ENCODE measurements at regions not wholly inside any gene's neighbourhood (a gene's known extent, or its start where the extent isn't known, plus 50 kb on each side); places are given as distances from the start of the nearest gene placed in this dataset.

- no peaks in the 10 kb centered on the region for H3K4me1 ChIP-seq
- DNase-seq: no peak
- no peaks in the 10 kb centered on the region for H3K27me3 ChIP-seq
- no peaks in the 10 kb centered on the region for H3K36me3 ChIP-seq
- no peak overlapping the region for H3K4me3 ChIP-seq (replicated peaks in 1 of 3)
- no peaks in the 10 kb centered on the region for H3K9me3 ChIP-seq
- intact Hi-C loops (cut with DNase I): no loop called here
- 94 to 97% methylated on average over 8 to 10 of the region's 11 CpGs for WGBS, 2 donors
- no peak for TF ChIP-seq CTCF (IDR thresholded peaks at IDR 0.05)
- H3K27ac ChIP-seq: no peak overlapping the region
These were observed 680.5 kb downstream of the DSC3 start for GRCh38 chr18:30361864-30362540.

- DNase-seq: no peak
- Histone ChIP-seq H3K4me1 (no peaks in the 10 kb centered on the region), H3K27ac (no peak overlapping the region), H3K4me3 (replicated peaks in 1 of 3) (no peak overlapping the region), H3K27me3 (no peaks in the 10 kb centered on the region), H3K36me3 (no peaks in the 10 kb centered on the region), H3K9me3 (no peaks in the 10 kb centered on the region)
- WGBS, 2 donors: 74 to 83% methylated on average over 3 of the region's 3 CpGs
- TF ChIP-seq POLR2A (IDR thresholded peaks at IDR 0.05) (no peak), CTCF (IDR thresholded peaks at IDR 0.05) (no peak)
- intact Hi-C loops (cut with DNase I): no loop called here
These were observed 683.0 kb downstream of the DSC3 start for GRCh38 chr18:30359521-30359920.

DNA sequence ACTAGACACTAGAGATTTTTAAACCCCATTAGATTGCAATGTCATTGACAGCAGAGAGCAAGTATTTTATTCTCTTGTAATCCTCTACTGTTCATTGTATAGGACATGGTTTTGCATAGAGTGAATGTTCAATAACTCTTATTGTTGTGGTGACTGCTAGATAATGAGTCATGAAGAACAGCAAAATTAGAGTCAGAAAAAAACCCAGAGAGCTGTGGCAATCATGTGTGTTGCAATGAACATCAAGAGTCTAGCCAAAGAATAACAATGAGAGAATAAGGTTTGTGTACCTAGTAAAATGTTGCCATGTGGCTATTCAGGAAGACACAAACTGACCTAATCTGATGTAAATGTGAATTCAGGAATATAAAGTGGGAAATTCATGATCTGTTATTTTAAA is 684.0 kb downstream of the DSC3 start:
- intact Hi-C loops (cut with DNase I): no loop called here
- no peak overlapping the region for H3K4me3 ChIP-seq (replicated peaks in 1 of 3)
- no peaks in the 10 kb centered on the region for H3K27me3 ChIP-seq
- no peak for DNase-seq
- no peaks in the 10 kb centered on the region for H3K4me1 ChIP-seq
- H3K9me3 ChIP-seq: no peaks in the 10 kb centered on the region
- H3K27ac ChIP-seq: no peak overlapping the region
- no peaks in the 10 kb centered on the region for H3K36me3 ChIP-seq
- TF ChIP-seq POLR2A (IDR thresholded peaks at IDR 0.05): no peak
- no peak for TF ChIP-seq CTCF (IDR thresholded peaks at IDR 0.05)

- no peaks in the 10 kb centered on the region for H3K36me3 ChIP-seq
- no peaks in the 10 kb centered on the region for H3K4me1 ChIP-seq
- intact Hi-C loops (cut with DNase I): no loop called here
- H3K27ac ChIP-seq: no peak overlapping the region
- H3K4me3 ChIP-seq (replicated peaks in 1 of 3): no peak overlapping the region
- DNase-seq: no peak
- H3K27me3 ChIP-seq: no peaks in the 10 kb centered on the region
- H3K9me3 ChIP-seq: no peaks in the 10 kb centered on the region
- WGBS, 2 donors: 97 to 98% methylated on average over 10 to 14 of the region's 20 CpGs
- TF ChIP-seq CTCF (IDR thresholded peaks at IDR 0.05): no peak
- TF ChIP-seq POLR2A (IDR thresholded peaks at IDR 0.05): no peak
These were observed 689.9 kb downstream of the DSC3 start for GRCh38 chr18:30352551-30353168.

DNA sequence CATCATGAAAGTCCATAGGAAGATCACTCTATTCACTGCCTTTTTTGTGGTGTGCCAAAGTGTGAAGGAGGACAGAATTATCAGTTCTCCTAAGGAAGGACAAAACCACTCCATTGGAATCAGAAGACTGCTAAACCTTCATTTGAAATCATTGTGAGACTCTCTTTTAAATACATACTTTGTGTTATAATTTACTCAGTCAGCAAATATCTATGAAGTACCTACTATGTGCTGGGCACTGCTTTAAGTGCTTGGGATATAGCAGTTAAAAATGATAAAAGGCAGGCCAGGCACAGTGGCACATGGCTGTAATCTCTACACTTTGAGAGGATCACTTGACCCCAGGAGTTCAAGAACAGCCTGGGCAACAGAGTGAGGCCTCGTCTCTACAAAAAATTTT is 692.3 kb downstream of the DSC3 start:
- Histone ChIP-seq H3K36me3 (no peaks in the 10 kb centered on the region), H3K4me1 (no peaks in the 10 kb centered on the region), H3K4me3 (replicated peaks in 1 of 3) (no peak overlapping the region), H3K27me3 (no peaks in the 10 kb centered on the region), H3K9me3 (no peaks in the 10 kb centered on the region), H3K27ac (no peak overlapping the region)
- DNase-seq: no peak
- intact Hi-C loops (cut with DNase I): no loop called here
- TF ChIP-seq POLR2A (IDR thresholded peaks at IDR 0.05) (no peak), CTCF (IDR thresholded peaks at IDR 0.05) (no peak)
- 48 to 64% methylated on average over 1 of the region's 1 CpG for WGBS, 2 donors
